ENCODE measurements at regions not wholly inside any gene's neighbourhood (a gene's known extent, or its start where the extent isn't known, plus 50 kb on each side); places are given as distances from the start of the nearest gene placed in this dataset.
A peak's percentile ranks its signal among the peaks of the same experiment; 100 is the strongest.

GRCh38 chr12:82583756-82584155 lies 103.0 kb upstream of the TMTC2 start:
- no peak overlapping the region for H4K91ac ChIP-seq (replicated peaks; ENCODE audit: insufficient read length, low read length)
- no peak overlapping the region for H3K9ac ChIP-seq (replicated peaks in 1 of 4; ENCODE audit: extremely low read depth in 1 of 4, low read depth in 3 of 4, low read length in 3 of 4)
- no peak overlapping the region for H2BK20ac ChIP-seq (ENCODE audit: low read length)
- H3K4me2 ChIP-seq (ENCODE audit: insufficient read depth in 1 of 2, low read depth in 2 of 2, low read length in 2 of 2): no peak overlapping the region
- H3K23me2 ChIP-seq (ENCODE audit: low read depth, low read length): no peaks in the 10 kb centered on the region
- H3K14ac ChIP-seq (ENCODE audit: insufficient read length): no peak overlapping the region
- ChIA-PET POLR2A (ENCODE audit: partially characterized antibody) (interaction anchor here (0.7 kb wide), 1 partner anchor 435 kb away, joined by 3 read pairs; no protein-coding TSS in a partner anchor), CTCF (ENCODE audit: partially characterized antibody) (no interaction called here)
- WGBS, 2 experiments (ENCODE audit: extremely low coverage in 1 of 2, insufficient coverage in 1 of 2, insufficient read length in 1 of 2, insufficient replicate concordance in 2 of 2, low coverage in 1 of 2, low lambda C conversion rate in 2 of 2, missing lambda C conversion rate in 1 of 2): 85% methylated on average over 1 of the region's 1 CpG; no CpG with 5 or more reads in 1 of the 2 experiments
- no peaks in the 10 kb centered on the region for H3K36me3 ChIP-seq (ENCODE audit: control insufficient read depth in 2 of 4, insufficient read depth in 4 of 4, low read length in 3 of 4)
- H3K4me1 ChIP-seq (replicated peaks in 1 of 4; ENCODE audit: control insufficient read depth in 3 of 4, insufficient read depth in 4 of 4, low read length in 3 of 4): no peaks in the 10 kb centered on the region
- H3K56ac ChIP-seq (replicated peaks; ENCODE audit: insufficient read length, low read depth, low read length): no peak overlapping the region
- no peak overlapping the region for H2BK5ac ChIP-seq (ENCODE audit: low read depth, low read length)
- H3K18ac ChIP-seq (ENCODE audit: extremely low read depth, low read length): no peak overlapping the region
- no peak overlapping the region for H3K27ac ChIP-seq (ENCODE audit: low read depth, low read length)
- H3K79me1 ChIP-seq (ENCODE audit: low read depth, low read length): no peaks in the 10 kb centered on the region
- no peak overlapping the region for H2AK5ac ChIP-seq (ENCODE audit: low read depth, low read length)
- FAIRE-seq: no peak
- no peak overlapping the region for H3K4ac ChIP-seq (replicated peaks; ENCODE audit: insufficient read length, low read depth, low read length)
- H4K8ac ChIP-seq (ENCODE audit: extremely low read depth, insufficient read depth, low read length): no peak overlapping the region
- TF ChIP-seq ATF2 (IDR thresholded peaks at IDR 0.05; ENCODE audit: low read length) (no peak), SIN3A (conservative IDR thresholded peaks at IDR 0.05 in 1 of 2, IDR thresholded peaks at IDR 0.05 in 1 of 2; ENCODE audit: low read depth in 1 of 2, low read length in 2 of 2) (no peak), BCL11A (IDR thresholded peaks at IDR 0.05; ENCODE audit: low read depth in 2 of 2, low read length in 2 of 2) (no peak), GABPA (IDR thresholded peaks at IDR 0.05; ENCODE audit: borderline replicate concordance, insufficient read depth, low read length) (no peak), CBX5 (IDR thresholded peaks at IDR 0.05; ENCODE audit: low read depth, low read length) (no peak), SP4 (IDR thresholded peaks at IDR 0.05; ENCODE audit: low read length) (no peak), MAFK (IDR thresholded peaks at IDR 0.05; ENCODE audit: low read depth, low read length) (no peak), USF2 (IDR thresholded peaks at IDR 0.05; ENCODE audit: low read length) (no peak), SIRT6 (IDR thresholded peaks at IDR 0.05; ENCODE audit: low read length) (no peak), KDM5A (IDR thresholded peaks at IDR 0.05; ENCODE audit: low read length) (no peak)
- no peak for DNase-seq (ENCODE audit: low read depth in 1 of 2, low spot score in 2 of 2)
- no peaks in the 10 kb centered on the region for H3K27me3 ChIP-seq (replicated peaks in 1 of 4; ENCODE audit: control insufficient read depth in 3 of 4, extremely low read depth in 1 of 4, insufficient read depth in 3 of 4, low read length in 3 of 4)
- H3K9me3 ChIP-seq (ENCODE audit: insufficient read depth in 2 of 2, low read depth in 1 of 2, low read length in 1 of 2): no peaks in the 10 kb centered on the region; a peak in 1 of 4 replicates
- 0 out of 2 replicates have a peak overlapping the region, but pooled peaks have one; percentile 56 for H2AFZ ChIP-seq (ENCODE audit: low read length)
- H3K4me3 ChIP-seq (ENCODE audit: extremely low read depth in 1 of 4, insufficient read depth in 2 of 4, low read depth in 3 of 4, low read length in 4 of 4): no peak overlapping the region
- no peak overlapping the region for H2BK15ac ChIP-seq (ENCODE audit: low read length)
- no peak overlapping the region for H2BK12ac ChIP-seq (ENCODE audit: low read depth, low read length)
- H3K23ac ChIP-seq (ENCODE audit: insufficient read length): no peak overlapping the region
- H4K5ac ChIP-seq (ENCODE audit: insufficient read length, low read depth, low read length): no peak overlapping the region
- no peak overlapping the region for H2BK120ac ChIP-seq (replicated peaks; ENCODE audit: low read depth, low read length)
- H4K20me1 ChIP-seq (replicated peaks in 1 of 2; ENCODE audit: control insufficient read depth in 1 of 2, insufficient read depth in 2 of 2, low read length in 2 of 2): no peaks in the 10 kb centered on the region
- H3K79me2 ChIP-seq (ENCODE audit: control insufficient read depth in 1 of 2, insufficient read depth in 2 of 2, low read length in 2 of 2): no peaks in the 10 kb centered on the region
